OCI-LY7 (cell line): ENCODE measurements at regions not wholly inside any gene's neighbourhood (a gene's known extent, or its start where the extent isn't known, plus 50 kb on each side); places are given as distances from the start of the nearest gene placed in this dataset.

Experiments used
- EZH2phosphoT487 ChIP-seq: fragments of 200-600 bp; sonication (generic); IDR thresholded peaks from 2 replicates; pipeline ENCODE4 v1.6.1; 2018; ENCODE audit warnings: low read depth, borderline replicate concordance, mild to moderate bottlenecking, mixed run types, antibody characterized with exemption, low read length, moderate library complexity, mixed read lengths
- TF ChIP-seq, protein P1 (sequence below): fragments of 200-600 bp; sonication (generic); conservative IDR thresholded peaks from 2 replicates; pipeline ENCODE4 v1.5.1; 2014; ENCODE audit warnings: mild to moderate bottlenecking, antibody characterized with exemption, low read length, moderate library complexity, mixed read lengths

DNA sequence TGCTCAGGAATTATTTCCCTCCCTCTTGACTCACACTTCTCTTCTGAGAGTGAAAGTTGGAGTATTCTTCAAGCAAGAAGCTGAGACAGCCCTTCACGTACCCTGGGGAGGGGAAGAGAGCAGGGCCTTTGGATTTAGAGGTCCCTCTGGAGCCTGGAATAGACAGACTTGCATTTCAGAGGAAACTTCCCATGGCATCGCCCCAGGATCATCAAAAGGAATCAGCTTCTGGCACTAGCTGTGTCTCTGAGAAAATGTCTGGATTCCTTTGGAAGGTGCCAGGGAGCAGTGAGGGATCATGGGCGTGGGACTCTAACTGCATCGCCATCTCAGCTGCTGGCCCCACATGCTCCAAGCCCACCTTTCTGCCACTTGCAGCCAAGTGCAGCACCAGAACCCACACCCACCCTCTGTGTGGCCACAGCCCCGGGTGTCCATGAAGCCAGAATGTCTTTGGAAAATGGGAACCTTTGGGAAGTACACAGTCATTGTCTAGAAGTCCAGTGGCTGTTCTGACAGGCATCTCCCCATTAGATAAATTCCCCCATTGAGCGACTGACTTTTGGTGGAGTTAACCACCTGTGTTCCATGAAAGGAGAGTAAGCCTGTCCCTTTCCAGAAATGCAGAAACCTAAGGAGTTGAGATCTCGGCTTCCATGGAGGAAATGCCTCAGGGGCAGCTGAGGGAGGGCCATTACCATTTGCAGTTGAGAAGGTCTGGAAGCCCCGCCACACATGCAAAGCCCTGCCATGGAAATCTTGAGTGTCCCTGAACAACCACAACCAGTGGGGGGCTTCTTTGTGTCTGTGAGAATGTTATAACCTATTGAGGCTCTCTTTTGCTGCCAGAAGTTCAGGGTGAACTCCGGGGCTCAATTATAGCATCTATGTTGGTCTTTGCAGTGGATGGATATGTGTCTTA, 57.8 kb upstream of the GDF10 start:
- TF ChIP-seq, protein P1, sequence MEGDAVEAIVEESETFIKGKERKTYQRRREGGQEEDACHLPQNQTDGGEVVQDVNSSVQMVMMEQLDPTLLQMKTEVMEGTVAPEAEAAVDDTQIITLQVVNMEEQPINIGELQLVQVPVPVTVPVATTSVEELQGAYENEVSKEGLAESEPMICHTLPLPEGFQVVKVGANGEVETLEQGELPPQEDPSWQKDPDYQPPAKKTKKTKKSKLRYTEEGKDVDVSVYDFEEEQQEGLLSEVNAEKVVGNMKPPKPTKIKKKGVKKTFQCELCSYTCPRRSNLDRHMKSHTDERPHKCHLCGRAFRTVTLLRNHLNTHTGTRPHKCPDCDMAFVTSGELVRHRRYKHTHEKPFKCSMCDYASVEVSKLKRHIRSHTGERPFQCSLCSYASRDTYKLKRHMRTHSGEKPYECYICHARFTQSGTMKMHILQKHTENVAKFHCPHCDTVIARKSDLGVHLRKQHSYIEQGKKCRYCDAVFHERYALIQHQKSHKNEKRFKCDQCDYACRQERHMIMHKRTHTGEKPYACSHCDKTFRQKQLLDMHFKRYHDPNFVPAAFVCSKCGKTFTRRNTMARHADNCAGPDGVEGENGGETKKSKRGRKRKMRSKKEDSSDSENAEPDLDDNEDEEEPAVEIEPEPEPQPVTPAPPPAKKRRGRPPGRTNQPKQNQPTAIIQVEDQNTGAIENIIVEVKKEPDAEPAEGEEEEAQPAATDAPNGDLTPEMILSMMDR: no peak
- no peak for TF ChIP-seq EZH2phosphoT487
